ENCODE measurements at regions not wholly inside any gene's neighbourhood (a gene's known extent, or its start where the extent isn't known, plus 50 kb on each side); places are given as distances from the start of the nearest gene placed in this dataset.
A peak's percentile ranks its signal among the peaks of the same experiment; 100 is the strongest.

DNA sequence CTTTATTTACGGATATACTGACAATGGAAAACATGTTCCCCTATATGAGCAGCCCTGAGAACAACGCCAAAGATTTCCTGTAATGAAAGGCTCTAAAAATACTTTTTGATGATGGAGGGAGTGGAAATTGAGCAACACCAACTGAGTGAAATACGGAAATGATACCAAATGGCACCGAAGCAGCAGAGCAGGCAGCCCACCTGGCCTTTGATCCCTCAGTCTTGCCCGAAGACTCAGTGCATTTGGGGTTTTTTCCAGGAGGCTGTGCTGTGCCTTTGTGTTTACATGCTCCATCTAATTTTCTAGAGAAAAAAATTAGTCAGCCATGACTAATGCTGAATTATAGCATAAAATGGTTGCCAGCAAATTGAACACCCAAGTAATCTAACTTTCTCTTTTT lies 169.9 kb upstream of the RBPJ start:
- no peak overlapping the region for H3K4me3 ChIP-seq (ENCODE audit: control insufficient read depth, low read depth, low read length)
- DNase-seq (ENCODE audit: low read depth) = no peak
- TF ChIP-seq CTCF (IDR thresholded peaks at IDR 0.05; ENCODE audit: control insufficient read depth, insufficient read depth, low read depth, low read length, missing control alignments) = peak; percentile 12

- no peak for DNase-seq (ENCODE audit: low read depth)
- TF ChIP-seq CTCF (IDR thresholded peaks at IDR 0.05; ENCODE audit: control insufficient read depth, insufficient read depth, low read depth, low read length, missing control alignments) = no peak
- no peak overlapping the region for H3K4me3 ChIP-seq (ENCODE audit: control insufficient read depth, low read depth, low read length)
Observed at GRCh38 chr4:26151615-26152014, 169.2 kb upstream of the RBPJ start.

DNA sequence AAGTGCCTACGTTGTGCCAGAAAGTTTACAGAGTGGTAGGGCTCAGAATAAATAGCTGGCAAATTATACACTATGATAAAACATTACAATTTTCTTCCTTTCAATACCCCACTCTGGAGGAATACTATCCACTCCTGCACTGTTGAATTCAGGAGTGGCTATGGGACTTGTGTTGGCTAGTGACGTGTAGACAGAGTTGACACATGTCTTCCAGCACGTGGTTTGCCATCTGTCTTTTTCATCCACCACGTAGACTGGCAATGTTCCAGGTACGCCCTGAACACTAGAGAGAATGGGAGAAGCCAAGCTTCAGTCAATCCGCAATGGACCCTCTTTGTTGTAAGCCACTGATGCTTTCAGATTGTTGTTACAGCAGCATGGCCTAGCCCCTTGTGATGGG lies 168.8 kb upstream of the RBPJ start:
- TF ChIP-seq CTCF (IDR thresholded peaks at IDR 0.05; ENCODE audit: control insufficient read depth, insufficient read depth, low read depth, low read length, missing control alignments) = no peak
- DNase-seq (ENCODE audit: low read depth) = no peak
- H3K4me3 ChIP-seq (ENCODE audit: control insufficient read depth, low read depth, low read length) = no peak overlapping the region

GRCh38 chr4:26157541-26157940 lies 163.3 kb upstream of the RBPJ start:
- DNase-seq (ENCODE audit: low read depth) = no peak
- no peak for TF ChIP-seq CTCF (IDR thresholded peaks at IDR 0.05; ENCODE audit: control insufficient read depth, insufficient read depth, low read depth, low read length, missing control alignments)
- no peak overlapping the region for H3K4me3 ChIP-seq (ENCODE audit: control insufficient read depth, low read depth, low read length)

- TF ChIP-seq CTCF (IDR thresholded peaks at IDR 0.05; ENCODE audit: control insufficient read depth, insufficient read depth, low read depth, low read length, missing control alignments) = no peak
- DNase-seq (ENCODE audit: low read depth) = no peak
- no peak overlapping the region for H3K4me3 ChIP-seq (ENCODE audit: control insufficient read depth, low read depth, low read length)
Observed at GRCh38 chr4:26160591-26160990, 160.2 kb upstream of the RBPJ start.

- no peak for DNase-seq (ENCODE audit: low read depth)
- H3K4me3 ChIP-seq (ENCODE audit: control insufficient read depth, low read depth, low read length) = no peak overlapping the region
- TF ChIP-seq CTCF (IDR thresholded peaks at IDR 0.05; ENCODE audit: control insufficient read depth, insufficient read depth, low read depth, low read length, missing control alignments) = peak; percentile 24
Observed at GRCh38 chr4:26161030-26161824, 159.6 kb upstream of the RBPJ start.

Data from AG09309 (cell line).